GM19025 (cell line): ENCODE measurements at regions not wholly inside any gene's neighbourhood (a gene's known extent, or its start where the extent isn't known, plus 50 kb on each side); places are given as distances from the start of the nearest gene placed in this dataset.

ENCODE experiments used
- ATAC-seq: cut with Tn5 transposase; IDR thresholded peaks from one replicate; pipeline ENCODE4 v1.9.1; 2021; ENCODE audit warnings: mild to moderate bottlenecking, low read depth, moderate library complexity; ENCODE audit not compliant: unreplicated experiment

DNA sequence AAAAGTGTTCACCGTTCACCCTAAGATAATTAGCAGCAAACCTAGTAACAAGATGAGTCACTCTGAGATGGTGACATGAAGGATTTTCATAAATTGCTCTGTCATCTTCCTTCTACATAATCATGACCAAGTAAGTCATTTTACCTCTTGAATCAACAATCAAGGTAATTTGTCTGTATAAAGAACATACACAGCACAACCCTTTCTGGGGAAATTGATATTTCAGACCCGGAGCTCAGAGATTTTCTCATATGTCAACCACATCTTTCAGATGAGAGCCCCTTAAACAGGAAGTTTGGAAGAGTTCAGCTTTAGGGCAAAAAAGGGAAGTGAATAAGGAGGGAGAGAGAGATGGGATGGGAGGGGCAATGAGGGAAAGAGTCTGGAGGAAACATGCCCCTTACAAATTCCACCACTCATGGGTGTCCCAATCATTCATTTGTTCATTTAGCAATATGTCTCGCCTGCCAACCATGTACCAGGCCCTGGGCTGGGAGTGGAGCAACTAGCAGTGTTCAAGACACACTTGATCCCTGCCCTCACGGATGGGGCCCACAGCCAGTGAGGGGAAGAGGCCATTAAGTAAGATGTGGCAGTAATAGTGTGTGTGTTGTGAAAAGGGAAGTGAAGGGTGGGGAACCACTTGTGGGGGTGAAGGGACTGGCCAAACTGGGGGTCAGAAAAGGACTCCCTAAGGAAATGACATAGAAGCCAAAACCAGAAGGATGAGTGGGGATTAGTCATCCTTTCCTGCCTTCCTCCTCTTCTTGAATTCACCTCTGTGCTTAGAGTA is 190.9 kb downstream of the MAFB start:
- ATAC-seq: no peak

DNA sequence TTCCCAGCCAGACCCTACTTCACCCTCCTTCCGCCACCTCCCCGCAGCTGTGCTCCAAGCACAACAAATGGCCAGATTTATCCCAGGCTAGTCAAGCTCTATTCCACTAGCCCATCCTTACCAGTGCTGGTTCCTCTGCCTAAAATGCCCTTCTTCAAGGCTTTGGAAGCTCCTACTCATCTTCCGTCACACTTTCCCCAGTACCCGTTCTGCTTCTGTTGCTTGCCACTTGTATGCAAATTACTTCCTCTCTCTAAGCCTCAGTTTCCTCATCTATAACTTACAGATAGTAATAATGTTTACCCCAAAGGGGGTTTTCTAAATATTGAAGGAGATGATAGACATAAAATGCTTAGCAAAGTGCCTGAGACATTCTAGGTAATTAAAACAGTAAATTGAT is 193.1 kb downstream of the MAFB start:
- ATAC-seq: no peak

DNA sequence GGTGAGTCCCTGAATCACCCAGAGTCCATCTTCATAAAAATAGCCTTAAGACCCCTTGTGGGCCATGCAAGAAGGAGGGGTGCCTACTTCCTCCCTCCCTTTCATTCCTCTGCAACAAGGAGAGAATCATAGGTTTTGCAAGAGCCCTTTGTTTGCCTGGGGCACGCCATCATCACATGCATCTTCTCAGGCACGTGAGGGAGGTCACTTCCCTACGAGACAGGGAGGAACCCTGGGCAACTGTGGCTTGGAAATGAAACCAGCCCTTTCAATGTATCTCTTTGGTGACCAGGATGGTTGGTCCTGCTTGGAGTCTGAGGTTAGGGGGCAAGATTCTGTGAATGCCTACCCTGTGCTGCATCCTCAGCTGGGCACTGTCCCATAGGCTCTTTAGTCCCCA is 194.8 kb downstream of the MAFB start:
- no peak for ATAC-seq

DNA sequence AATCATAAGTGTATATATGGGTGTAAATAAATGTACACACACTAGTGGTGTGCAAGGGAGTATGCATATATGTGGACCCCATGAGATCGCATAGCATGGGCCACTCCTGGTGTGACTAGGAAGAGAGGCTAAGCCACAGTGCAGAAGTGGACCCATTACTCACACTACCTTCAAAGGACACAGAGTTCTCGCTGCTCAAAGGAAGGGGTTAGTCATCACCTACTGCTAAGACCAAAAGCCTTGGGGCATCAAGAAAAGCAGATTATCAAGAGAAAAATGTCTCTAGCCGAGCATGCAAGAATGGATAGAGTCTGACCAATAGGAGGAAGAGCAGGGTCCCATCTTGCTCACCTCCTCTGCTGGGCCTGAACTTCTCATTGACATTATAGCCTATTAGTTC is 195.5 kb downstream of the MAFB start:
- ATAC-seq: no peak

DNA sequence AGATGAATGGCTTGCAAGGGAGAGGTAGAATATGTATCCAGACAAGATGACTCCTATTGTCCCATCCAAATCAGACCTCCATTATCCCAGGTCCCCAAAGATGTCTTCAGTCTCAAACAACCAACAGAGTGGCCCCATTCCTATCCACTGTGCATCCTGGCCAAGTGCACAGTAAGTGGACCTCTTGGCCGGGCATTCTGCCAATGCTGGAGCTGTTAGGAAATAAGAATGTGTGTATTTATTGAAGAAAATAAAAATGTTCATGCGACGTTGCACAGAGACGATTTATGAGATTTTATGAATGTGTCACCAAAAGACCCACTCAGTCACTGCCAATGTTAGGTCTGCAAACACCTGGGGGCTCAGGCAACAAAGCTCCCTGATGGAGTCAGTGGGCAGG is 196.0 kb downstream of the MAFB start:
- ATAC-seq: no peak

DNA sequence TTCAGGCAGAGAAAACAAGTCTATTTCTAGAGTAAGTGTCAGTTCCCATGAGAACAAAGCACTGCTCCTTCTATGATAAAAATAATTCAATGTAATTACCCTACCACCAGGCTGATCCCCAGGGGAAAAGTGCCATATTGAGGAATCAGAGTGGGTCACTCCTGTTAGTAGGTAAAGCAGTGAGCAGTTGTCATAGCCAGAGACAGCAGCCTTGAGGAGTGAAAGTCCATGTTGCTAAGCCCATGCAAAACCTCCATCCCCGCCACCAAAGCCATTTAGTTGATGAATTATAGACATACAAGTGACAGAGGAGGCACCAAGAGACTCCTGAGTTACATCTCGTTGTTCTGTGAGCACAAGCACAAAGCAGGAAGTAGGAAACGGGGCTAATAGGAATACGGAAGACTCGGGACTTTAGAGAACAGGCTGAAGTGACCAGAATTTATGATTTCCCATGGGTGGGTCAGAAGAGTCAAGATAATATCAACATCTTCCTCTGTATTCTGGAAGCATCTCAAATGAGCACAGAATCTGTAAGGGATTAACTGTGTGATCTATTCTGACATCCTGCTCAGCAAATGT is 197.9 kb downstream of the MAFB start:
- no peak for ATAC-seq

DNA sequence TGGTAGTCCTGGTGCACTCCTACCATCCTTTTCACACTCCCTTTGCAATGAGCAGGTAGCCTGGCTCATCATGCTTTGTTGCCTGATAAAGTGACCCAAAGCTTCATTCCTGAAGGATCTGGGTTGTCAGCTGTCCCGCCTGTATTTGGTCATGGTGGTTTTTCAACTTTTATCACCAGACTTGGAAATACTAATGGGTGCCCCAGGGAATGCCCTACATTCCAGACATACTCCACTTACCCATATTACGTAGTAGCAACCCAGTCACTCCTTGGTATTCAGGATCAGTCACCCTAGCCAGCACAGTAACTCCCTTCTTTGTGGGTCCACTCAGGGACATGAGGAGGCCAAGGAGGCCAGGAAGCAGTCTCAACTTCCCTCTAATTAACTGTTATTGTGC is 199.2 kb downstream of the MAFB start:
- ATAC-seq: no peak

DNA sequence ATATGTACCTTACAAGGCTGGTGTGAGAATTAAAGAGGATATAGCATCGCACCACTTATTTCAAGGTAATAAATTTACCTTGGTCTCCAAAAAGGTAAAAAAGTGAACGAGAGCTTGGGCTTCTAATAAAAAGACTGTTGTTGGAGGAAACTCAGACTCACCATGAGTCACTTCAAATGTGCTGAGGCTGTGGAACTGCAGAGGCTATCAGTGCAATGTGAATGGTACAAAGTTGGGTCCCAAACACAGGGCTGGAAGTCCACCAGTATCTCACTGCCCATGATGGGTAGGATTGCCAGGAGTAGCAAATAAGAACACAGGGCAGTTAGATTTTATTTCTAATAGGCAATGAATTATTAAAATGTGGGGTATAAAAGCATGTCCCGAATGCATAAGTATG is 200.6 kb downstream of the MAFB start:
- ATAC-seq: no peak

DNA sequence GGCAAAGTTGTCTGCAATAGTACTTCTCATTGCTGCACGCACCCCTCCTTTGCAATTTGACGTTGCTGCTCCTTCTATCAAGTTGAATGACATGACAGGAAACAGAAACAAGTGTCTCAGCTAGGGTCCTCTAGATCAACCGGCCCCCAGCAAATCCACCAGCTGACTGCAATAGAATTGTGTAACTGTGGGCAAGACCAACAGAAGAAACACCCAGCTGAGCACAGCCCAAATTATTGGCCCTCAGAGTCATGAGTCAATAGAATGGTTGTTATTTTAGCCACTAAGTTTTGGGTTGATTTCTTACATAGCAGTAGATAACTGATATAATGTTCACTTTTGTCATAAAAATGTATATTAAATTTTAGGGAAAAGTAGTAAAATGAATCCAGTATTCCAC is 202.7 kb downstream of the MAFB start:
- ATAC-seq: no peak

DNA sequence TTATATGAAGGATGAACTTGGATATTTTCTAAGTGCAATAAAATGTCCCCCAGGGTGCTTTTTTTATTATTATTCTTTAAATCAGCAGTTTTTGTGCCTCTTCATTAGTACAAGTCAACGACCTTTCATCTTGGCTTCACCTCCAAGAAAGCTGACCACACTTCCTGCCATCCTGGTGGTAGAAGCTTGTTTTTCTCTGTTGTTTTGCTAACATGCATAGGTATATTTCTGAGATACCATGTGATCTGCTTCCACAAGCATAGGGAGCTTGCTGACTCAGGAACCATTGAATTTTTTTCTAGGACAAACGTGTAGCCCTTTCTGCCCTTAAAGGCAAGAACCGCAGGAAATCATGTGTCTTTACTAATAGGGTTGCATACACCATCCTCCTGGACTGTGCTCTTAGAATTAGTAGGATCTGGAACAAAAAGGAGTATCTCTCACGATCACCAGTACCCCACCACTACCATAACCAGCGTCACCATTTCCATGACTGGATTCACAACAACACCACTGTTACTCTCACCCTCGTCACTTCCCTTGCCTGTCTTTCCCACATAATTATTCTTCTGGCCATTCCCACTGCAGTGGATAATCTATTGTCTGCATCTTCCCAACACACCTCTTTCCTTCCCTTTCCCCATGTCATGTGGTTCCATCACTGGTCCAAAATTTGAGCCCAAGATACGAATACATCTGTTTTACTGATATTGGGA is 207.1 kb downstream of the MAFB start:
- no peak for ATAC-seq

DNA sequence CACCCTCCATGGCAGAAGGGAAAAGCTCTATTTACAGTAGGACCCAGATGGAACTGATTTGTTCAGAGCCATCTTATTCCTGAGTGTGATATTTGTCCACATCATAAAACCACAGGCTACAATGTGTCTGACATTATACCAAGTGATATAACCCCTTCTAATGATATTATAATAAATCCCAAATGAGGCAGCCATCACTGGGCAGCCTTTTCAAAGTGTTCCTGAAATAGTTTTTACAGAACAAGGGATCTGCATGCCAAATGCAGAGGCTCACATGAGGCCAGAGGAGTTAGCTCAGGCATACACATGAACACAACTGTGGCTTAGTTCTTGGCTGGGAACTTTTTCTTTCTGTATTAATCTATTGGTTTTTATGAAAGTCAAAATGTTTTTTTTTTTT is 207.7 kb downstream of the MAFB start:
- ATAC-seq: no peak

DNA sequence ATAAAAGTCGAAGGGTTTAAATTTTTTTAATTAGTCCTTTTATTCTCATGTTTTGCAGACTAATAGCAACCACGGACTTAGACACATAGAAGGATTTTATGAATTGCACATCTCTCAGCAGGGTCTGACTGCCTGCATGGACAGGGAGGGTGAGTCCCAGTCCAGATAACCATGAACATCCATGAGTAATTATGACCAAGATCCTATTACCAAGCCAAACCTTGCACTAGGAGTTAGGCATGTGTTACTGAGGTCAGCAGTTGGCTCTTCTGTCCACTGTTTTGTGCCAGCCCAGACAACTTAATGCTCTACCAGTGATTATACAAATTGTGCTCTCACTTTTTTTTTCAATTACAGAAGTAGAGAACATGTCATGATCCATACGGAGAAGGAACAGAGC is 211.2 kb downstream of the MAFB start:
- no peak for ATAC-seq

DNA sequence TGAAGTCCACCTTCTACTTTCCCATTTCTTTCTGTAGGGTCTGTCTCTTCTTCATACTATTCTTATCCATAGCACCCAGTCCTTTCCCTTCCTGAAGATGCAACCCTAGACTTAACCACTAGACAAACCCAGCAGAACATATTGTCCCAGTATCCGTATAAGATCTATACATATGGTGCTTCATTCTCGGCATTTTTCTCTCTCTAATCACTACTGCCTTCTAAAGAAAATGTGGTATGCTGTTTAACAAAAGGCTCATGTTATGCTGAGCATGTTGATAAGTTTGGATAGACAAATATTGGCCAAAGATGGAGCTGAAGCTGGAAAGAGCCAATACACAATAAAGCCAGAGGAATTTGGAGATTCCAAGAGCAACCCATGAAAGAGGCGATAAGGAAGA is 212.6 kb downstream of the MAFB start:
- no peak for ATAC-seq

DNA sequence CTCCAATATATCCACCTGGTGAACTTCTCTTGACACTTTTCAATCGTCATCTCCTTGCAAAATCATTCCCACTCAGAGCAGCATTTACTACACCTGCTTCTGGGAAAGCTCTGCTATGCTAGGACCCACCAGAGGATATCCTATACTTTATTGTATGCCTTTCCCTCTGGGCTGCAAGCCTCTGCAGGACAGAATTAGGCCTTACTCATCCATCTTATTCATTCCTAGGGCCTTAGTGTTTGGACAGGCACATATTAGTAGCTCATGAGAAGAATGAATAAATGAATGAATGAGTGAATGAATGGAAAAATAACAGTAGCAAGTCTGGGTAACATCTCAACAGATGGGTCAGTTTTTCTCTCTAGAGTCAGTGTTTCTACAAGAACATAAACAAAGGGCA is 216.1 kb downstream of the MAFB start:
- ATAC-seq: no peak

DNA sequence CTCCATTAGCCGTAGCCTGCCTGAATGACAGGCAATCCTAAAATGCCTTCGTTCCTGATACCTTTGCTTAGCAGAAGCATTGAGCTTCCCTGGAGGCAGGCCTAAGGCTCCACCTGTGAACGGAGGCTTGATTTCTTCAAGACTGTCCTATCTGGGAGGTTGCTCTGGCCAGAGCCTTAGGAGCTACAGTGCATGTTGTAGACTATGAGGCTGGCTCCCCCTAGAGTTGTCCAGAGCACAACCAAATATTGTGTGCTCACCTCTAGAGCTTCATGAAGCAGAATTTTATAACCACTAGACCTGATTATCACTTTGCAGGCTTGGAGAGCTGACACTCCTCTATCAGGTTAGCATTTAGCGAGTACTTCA is 217.8 kb downstream of the MAFB start:
- ATAC-seq: no peak

DNA sequence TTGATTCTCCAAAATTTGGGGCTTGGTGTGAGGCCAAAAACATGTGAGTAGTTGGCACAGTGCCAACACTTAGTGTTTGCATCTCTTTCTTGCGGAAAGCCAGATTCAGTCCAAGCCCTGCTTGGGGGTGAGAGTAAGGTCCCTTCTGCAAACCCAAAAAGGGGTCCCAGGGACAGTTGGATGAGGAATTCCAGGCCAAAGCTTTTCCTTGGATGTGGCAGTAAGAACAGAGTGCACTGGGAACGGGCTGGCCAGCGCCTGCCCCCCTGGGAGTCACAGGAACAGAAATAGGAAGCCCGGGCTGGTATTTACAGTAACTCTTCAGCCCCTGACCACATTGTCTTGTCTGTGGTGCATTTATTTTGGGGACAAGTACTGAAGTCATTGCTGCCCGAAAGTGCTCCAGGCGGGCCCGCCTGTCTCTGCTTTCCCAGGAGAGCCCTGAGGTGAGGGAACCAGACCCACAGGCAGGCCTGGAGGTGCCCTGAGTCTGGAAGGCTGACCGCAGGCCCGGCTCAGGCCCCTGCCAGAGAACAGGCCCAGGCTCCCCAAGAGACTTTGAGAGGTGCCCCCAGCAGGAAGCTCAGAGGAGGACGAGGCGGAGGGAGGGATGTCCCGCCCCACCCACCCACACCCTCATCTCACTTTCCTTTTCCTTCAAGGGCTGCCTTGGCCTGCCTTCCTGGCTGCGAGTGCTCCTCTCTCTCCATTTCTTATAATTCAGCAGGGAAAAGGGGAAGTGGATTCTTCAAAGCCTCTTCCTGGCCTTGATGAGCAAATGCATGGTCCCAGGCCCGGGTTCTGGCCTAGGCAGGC is 218.4 kb downstream of the MAFB start:
- no peak for ATAC-seq

DNA sequence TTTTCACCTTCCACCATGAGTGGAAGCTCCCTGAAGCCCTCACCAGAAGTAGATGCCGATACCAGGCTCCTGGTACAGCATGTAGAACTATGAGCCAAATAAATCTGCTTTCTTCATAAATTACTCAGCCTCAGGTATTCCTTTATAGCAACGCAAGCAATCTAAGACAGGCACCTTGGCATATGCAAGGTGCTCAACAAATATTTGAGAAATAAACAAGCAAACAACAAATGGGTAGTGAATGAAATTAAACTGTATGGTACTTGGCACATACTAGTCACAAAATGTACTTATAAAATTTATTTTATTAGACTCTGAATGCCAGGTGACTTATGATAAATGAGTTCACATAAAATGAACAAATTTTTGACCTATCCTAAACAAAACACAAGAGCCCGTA is 220.3 kb downstream of the MAFB start:
- ATAC-seq: no peak

DNA sequence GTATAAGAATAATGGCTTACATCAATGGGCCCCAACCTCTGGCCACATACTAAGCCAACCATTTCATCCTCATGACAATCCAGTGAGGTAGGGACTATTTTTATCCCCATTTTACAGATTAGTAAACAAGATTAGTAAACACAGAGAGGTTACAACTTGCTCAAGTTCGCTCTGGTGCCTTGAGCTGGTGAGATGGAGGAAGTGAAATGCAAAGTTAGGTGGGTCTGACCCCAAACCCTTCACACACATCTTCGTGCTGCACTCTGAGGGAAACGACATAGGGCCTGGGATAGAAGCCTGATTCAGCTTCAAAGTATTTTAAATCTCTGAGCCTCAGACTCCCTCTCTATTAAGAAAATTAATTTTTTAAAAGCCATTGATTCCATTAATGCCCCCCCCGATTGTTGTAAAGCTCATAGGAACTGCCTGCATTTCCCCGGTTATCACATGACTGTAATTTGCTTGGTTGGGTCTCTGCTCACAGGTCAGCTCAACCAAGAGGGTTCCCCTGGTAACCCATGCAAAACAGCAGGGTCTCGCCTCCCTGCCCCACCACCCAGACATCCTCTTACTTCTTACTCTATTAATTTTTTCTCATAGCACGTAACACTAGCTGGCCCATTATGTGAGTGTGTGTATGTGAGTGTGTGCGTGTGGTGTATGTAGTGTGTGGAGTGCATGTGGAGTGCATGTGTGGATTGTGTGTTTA is 221.2 kb downstream of the MAFB start:
- ATAC-seq: no peak

DNA sequence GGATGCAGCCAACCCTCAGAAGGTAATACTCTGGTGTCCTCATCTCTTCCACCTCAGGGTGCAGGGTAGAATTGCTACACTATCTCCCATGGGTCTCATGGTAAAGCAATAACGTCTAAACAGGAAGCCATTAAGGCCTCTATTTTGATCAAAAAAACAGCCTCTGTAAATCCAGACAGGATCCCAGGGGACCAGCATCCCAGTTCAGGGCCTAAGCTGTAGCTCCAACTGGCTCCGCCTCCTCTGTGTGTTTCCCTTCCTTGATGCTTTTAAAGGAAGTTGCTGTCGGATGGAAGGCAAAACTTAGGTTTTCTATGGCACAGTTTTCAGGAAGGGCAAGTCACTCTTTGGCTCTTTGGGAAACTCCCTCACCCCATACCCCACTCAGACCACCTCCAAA is 222.0 kb downstream of the MAFB start:
- ATAC-seq: no peak

DNA sequence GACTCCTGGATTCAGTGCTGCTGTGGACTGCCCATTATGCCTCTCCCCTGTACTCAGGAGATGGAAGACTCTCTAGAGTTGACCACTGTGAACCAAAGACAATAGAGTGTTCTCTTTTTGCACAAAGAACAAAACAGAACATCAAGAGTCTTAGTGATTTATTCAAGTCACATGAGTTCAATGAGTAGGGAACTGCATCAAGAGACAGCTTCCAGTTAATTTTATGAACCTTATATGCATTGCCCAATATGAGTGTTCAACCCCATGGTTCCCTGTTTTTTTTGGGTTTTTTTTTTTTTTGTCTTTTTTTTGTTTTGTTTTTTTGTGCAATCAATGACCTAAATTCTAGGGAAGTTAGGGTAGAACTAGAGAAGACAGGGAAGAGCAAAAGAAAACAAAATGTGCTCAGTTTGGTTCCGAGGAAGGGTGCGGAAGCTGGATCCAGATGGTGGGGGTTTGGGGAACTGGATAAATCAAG is 224.3 kb downstream of the MAFB start:
- ATAC-seq: no peak
